GM12891 (cell line): ENCODE measurements at regions not wholly inside any gene's neighbourhood (a gene's known extent, or its start where the extent isn't known, plus 50 kb on each side); places are given as distances from the start of the nearest gene placed in this dataset.

Experiments
- PAX5 ChIP-seq: IDR thresholded peaks from 2 replicates; pipeline ENCODE4 v1.6.1; 2011; ENCODE audit warnings: low read length, moderate library complexity, mild to moderate bottlenecking; ENCODE audit not compliant: insufficient read depth, severe bottlenecking
- POLR2A ChIP-seq: IDR thresholded peaks from 2 replicates; pipeline ENCODE4 v1.6.1; 2011; ENCODE audit warnings: low read depth, low read length, control low read depth
- POLR2AphosphoS5 ChIP-seq: IDR thresholded peaks from 2 replicates; pipeline ENCODE4 v1.6.1; 2011; ENCODE audit warnings: low read depth, low read length, control low read depth
- SPI1 ChIP-seq: IDR thresholded peaks from 2 replicates; pipeline ENCODE4 v1.6.1; 2011; ENCODE audit warnings: low read depth, low read length, control low read depth
- TAF1 ChIP-seq: IDR thresholded peaks from 2 replicates; pipeline ENCODE4 v1.6.1; 2011; ENCODE audit warnings: low read depth, low read length, control low read depth

- no peak for TF ChIP-seq TAF1
- no peak for TF ChIP-seq POLR2A
- no peak for TF ChIP-seq POLR2AphosphoS5
- no peak for TF ChIP-seq SPI1
- TF ChIP-seq PAX5 = no peak
Measured at GRCh38 chr4:156168288-156168687, 214.6 kb upstream of the CTSO start.
